ENCODE measurements at regions not wholly inside any gene's neighbourhood (a gene's known extent, or its start where the extent isn't known, plus 50 kb on each side); places are given as distances from the start of the nearest gene placed in this dataset.

DNA sequence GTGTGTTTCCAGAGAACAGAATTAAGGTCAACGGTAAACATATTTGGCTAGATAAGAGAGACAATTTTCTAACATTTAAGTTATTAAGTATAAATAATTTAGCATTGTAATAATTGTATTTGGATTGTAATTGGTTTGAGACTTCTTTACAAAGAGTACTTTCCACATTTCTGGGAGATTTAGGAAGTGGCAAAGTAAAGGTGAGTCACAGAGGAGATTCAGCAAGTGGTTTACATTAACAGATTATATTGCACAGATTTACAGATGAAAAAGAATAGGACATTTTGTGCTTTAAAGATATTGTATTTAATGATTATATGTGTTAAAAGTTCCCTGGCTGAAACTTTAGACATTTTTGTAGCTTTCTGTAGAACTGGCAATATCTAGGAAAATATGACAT lies 584.4 kb upstream of the AADAT start:
- FAIRE-seq, result no peak
- intact Hi-C loops (cut with DNase I), result no loop called here

GRCh38 chr4:170672381-170672965 lies 582.7 kb upstream of the AADAT start:
- Histone ChIP-seq H3K4me1 (ENCODE audit: control insufficient read depth in 2 of 3, insufficient read depth in 2 of 3, low read depth in 1 of 3, low read length in 3 of 3) (no peaks in the 10 kb centered on the region), H3K27ac (ENCODE audit: low read depth in 2 of 2, low read length in 2 of 2) (no peak overlapping the region), H3K9ac (ENCODE audit: low read length in 3 of 3) (no peak overlapping the region), H3K27me3 (ENCODE audit: control insufficient read depth, insufficient read depth, low read length) (no peaks in the 10 kb centered on the region), H3K9me3 (ENCODE audit: control insufficient read depth in 2 of 3, insufficient read depth in 1 of 3, low read length in 3 of 3) (no peaks in the 10 kb centered on the region), H3K4me3 (ENCODE audit: low read length in 3 of 3) (no peak overlapping the region), H3K36me3 (ENCODE audit: control insufficient read depth in 2 of 3, insufficient read depth in 3 of 3, low read length in 3 of 3) (no peaks in the 10 kb centered on the region)
- TF ChIP-seq, protein P1, sequence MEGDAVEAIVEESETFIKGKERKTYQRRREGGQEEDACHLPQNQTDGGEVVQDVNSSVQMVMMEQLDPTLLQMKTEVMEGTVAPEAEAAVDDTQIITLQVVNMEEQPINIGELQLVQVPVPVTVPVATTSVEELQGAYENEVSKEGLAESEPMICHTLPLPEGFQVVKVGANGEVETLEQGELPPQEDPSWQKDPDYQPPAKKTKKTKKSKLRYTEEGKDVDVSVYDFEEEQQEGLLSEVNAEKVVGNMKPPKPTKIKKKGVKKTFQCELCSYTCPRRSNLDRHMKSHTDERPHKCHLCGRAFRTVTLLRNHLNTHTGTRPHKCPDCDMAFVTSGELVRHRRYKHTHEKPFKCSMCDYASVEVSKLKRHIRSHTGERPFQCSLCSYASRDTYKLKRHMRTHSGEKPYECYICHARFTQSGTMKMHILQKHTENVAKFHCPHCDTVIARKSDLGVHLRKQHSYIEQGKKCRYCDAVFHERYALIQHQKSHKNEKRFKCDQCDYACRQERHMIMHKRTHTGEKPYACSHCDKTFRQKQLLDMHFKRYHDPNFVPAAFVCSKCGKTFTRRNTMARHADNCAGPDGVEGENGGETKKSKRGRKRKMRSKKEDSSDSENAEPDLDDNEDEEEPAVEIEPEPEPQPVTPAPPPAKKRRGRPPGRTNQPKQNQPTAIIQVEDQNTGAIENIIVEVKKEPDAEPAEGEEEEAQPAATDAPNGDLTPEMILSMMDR (IDR thresholded peaks at IDR 0.05; ENCODE audit: borderline replicate concordance, extremely low read depth, insufficient read depth), result no peak
- DNase-seq, result no peak
- intact Hi-C loops (cut with DNase I), result no loop called here
- no peak for FAIRE-seq

More for the DNA sequence above, 584.4 kb upstream of the AADAT start:
- Histone ChIP-seq H3K4me3 (ENCODE audit: low read length in 3 of 3) (no peak overlapping the region), H3K27ac (ENCODE audit: low read depth in 2 of 2, low read length in 2 of 2) (no peak overlapping the region), H3K9ac (ENCODE audit: low read length in 3 of 3) (no peak overlapping the region), H3K4me1 (ENCODE audit: control insufficient read depth in 2 of 3, insufficient read depth in 2 of 3, low read depth in 1 of 3, low read length in 3 of 3) (no peaks in the 10 kb centered on the region), H3K9me3 (ENCODE audit: control insufficient read depth in 2 of 3, insufficient read depth in 1 of 3, low read length in 3 of 3) (no peaks in the 10 kb centered on the region), H3K27me3 (ENCODE audit: control insufficient read depth, insufficient read depth, low read length) (no peaks in the 10 kb centered on the region), H3K36me3 (ENCODE audit: control insufficient read depth in 2 of 3, insufficient read depth in 3 of 3, low read length in 3 of 3) (no peaks in the 10 kb centered on the region)
- DNase-seq, result no peak
- TF ChIP-seq, protein P1 (IDR thresholded peaks at IDR 0.05; ENCODE audit: borderline replicate concordance, extremely low read depth, insufficient read depth), result no peak

DNA sequence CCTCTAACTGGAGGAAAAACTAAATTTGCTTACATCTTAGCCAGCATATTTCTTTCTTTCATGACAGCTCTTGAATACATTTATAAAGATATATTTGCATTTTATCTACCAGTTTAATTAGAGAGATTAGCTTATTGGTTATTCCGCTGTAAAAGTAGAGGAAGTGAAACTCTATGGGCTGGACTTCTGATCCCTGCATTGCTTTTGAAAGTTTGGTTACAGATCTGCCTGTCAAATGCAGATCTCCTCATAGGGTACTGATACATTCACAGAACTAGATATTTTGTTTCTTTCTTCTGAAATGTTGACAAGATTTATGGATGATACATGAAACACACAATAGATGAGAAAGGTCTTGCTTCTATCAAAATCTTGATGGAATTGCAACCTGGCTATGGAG lies 581.4 kb upstream of the AADAT start:
- TF ChIP-seq, protein P1 (IDR thresholded peaks at IDR 0.05; ENCODE audit: borderline replicate concordance, extremely low read depth, insufficient read depth), result no peak
- Histone ChIP-seq H3K4me1 (ENCODE audit: control insufficient read depth in 2 of 3, insufficient read depth in 2 of 3, low read depth in 1 of 3, low read length in 3 of 3) (no peaks in the 10 kb centered on the region), H3K27me3 (ENCODE audit: control insufficient read depth, insufficient read depth, low read length) (no peaks in the 10 kb centered on the region), H3K27ac (ENCODE audit: low read depth in 2 of 2, low read length in 2 of 2) (no peak overlapping the region), H3K9ac (ENCODE audit: low read length in 3 of 3) (no peak overlapping the region), H3K36me3 (ENCODE audit: control insufficient read depth in 2 of 3, insufficient read depth in 3 of 3, low read length in 3 of 3) (no peaks in the 10 kb centered on the region), H3K9me3 (ENCODE audit: control insufficient read depth in 2 of 3, insufficient read depth in 1 of 3, low read length in 3 of 3) (no peaks in the 10 kb centered on the region), H3K4me3 (ENCODE audit: low read length in 3 of 3) (no peak overlapping the region)
- DNase-seq, result no peak
- intact Hi-C loops (cut with DNase I), result no loop called here
- FAIRE-seq, result no peak

DNA sequence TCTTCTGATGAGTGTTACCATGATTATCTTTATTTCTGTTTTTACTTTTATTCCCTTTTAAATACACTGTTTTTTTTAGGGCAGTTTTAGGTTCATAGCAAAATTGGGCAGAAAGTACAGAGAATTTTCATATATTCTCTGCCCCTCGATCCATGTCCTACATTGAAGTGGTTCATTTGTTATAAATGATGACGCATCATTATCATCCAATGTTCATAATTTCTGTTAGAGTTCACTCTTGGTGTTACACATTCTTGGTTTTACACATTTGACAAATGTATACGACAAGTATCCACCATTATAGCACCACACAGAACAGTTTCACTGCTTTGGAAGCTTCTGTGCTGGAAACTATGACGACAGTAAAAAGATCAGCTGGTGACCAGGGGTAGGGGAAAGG lies 578.1 kb upstream of the AADAT start:
- Histone ChIP-seq H3K4me3 (ENCODE audit: low read length in 3 of 3) (no peak overlapping the region), H3K9me3 (ENCODE audit: control insufficient read depth in 2 of 3, insufficient read depth in 1 of 3, low read length in 3 of 3) (no peaks in the 10 kb centered on the region), H3K9ac (ENCODE audit: low read length in 3 of 3) (no peak overlapping the region), H3K27ac (ENCODE audit: low read depth in 2 of 2, low read length in 2 of 2) (no peak overlapping the region), H3K27me3 (ENCODE audit: control insufficient read depth, insufficient read depth, low read length) (no peaks in the 10 kb centered on the region), H3K36me3 (ENCODE audit: control insufficient read depth in 2 of 3, insufficient read depth in 3 of 3, low read length in 3 of 3) (no peaks in the 10 kb centered on the region), H3K4me1 (ENCODE audit: control insufficient read depth in 2 of 3, insufficient read depth in 2 of 3, low read depth in 1 of 3, low read length in 3 of 3) (no peaks in the 10 kb centered on the region)
- no peak for FAIRE-seq
- DNase-seq, result no peak
- intact Hi-C loops (cut with DNase I), result no loop called here
- TF ChIP-seq, protein P1 (IDR thresholded peaks at IDR 0.05; ENCODE audit: borderline replicate concordance, extremely low read depth, insufficient read depth), result no peak

All from kidney (tissue), 13 donors.